Skin epidermis (tissue), 12 donors: ENCODE measurements at regions not wholly inside any gene's neighbourhood (a gene's known extent, or its start where the extent isn't known, plus 50 kb on each side); places are given as distances from the start of the nearest gene placed in this dataset.
"Not testable (repeated sequence)": the region's sequence is repeated elsewhere in the genome, so short reads cannot be mapped to it uniquely, and the experiment has no call there.

Source experiments
- H3K27ac ChIP-seq, 21 experiments: fragments of 200-600 bp; sonication (generic) in 11 of 21; one replicate each; pipeline ENCODE4 v1.5.0; 2020; ENCODE audit warnings: mild to moderate bottlenecking in 3 of 21, inconsistent platforms in 2 of 21, moderate library complexity in 2 of 21
- H3K4me3 ChIP-seq, 7 experiments: fragments of 200-600 bp; sonication (generic) in 2 of 7; one replicate each; pipeline ENCODE4 v1.5.0; 2020; ENCODE audit warnings: inconsistent platforms in 2 of 7, mild to moderate bottlenecking in 2 of 7, moderate library complexity in 1 of 7

DNA sequence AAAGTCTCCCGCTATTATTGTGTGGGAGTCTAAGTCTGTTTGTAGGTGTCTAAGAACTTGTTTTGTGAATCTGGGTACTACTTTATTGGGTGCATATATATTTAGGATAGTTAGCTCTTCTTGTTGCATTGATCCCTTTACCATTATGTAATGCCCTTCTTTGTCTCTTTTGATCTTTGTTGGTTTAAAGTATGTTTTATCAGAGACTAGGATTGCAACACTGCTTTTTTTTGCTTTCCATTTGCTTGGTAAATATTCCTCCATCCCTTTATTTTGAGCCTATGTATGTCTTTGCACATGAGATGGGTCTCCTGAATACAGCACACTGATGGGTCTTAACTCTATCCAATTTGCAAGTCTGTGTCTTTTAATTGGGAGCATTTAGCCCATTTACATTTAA is 165.2 kb downstream of the GATB start:
- not testable (repeated sequence) for H3K4me3 ChIP-seq, H3K27ac ChIP-seq

DNA sequence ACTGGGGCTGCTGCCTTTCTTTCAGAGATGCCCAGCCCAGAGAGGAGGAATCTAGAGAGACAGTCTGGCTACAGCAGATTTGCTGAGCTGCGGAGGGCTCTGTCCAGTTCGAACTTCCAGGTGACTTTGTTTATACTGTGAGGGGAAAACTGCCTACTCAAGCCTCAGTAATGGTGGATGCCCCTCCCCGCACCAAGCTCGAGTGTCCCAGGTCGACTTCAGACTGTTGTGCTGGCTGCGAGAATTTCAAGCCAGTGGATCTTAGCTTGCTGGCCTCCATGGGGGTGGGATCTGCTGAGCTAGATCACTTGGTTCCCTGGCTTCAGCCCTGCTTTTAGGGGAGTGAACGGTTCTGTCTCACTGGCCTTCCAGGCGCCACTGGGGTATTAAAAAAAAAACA is 163.1 kb downstream of the GATB start:
- H3K27ac ChIP-seq, H3K4me3 ChIP-seq: not testable (repeated sequence)

DNA sequence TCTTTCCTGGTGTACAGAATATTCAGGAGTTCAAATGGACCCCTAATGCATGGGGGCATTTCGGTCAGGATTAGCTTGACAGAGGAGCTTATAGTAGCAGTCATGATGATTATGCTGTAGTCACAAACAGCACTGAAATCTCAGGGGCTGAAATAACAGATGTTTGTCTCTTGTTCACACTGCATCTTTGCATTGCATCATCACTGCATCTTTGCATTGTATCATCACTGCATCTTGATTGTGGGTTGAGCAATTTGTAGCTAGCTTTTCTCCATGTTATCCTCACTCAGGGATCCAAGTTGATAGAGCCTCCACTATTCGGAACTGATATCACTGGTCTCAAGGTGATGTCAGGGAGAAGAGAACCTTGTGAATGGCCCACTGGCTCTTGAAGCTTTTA is 160.9 kb downstream of the GATB start:
- Histone ChIP-seq H3K27ac (no peak overlapping the region), H3K4me3 (no peak overlapping the region)

DNA sequence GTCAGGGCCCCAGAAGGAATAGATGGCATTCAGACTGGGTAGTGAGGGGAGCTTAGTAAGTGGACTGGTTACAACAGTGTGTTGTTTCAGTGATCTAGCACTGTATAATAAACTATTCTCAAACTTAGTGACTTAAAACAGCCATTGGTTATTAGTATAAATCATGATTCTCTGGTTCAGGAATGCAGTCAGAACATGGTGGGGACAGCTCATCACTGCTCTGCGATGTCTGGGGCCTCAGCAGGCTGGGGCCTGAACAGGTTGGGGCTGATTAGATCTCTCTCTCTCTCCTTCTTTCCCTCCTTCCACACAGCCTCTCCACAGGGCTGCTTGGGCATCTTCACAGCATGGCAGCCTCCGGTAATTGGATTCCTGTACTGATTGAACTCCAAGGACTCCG is 160.4 kb downstream of the GATB start:
- no peak overlapping the region for H3K27ac ChIP-seq
- no peak overlapping the region for H3K4me3 ChIP-seq

DNA sequence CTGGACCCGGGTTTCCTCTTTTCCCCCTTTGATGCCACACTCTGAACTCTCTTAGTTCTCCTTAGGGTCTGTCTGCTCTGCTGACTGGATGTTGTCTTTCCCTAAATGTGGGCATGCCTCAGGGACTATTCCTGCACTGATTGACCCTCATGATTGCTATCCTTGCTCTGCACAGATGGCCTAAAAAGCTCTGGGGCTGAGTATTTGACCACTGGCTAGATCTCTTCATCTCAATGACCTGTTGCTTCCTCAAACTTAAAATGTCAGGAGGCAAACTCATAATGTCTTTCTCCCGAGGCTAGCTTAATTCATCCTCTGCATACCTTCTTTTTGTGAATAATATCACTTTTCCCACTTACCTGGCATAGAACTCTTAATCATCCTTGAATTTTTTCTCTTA is 157.4 kb downstream of the GATB start:
- no peak overlapping the region for H3K27ac ChIP-seq
- H3K4me3 ChIP-seq = no peak overlapping the region

DNA sequence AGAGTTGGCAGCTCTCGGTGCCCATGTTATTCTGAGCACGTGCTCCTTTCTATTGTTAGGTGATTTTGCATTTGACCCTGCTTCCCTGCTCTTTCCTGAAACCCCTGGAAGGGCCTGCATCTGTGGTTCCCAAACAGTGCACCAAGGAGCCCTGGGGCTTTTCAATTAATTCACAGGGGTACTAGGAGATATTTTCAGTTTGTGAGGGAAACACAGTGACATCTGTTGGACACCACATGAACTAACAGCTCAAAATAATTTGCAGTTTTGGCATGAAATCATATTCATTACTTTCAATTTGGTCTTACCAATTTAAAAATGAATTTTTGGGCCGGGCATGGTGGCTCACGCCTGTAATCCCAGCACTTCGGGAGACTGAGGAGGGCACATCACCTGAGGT is 156.6 kb downstream of the GATB start:
- H3K4me3 ChIP-seq = no peak overlapping the region
- H3K27ac ChIP-seq = no peak overlapping the region

DNA sequence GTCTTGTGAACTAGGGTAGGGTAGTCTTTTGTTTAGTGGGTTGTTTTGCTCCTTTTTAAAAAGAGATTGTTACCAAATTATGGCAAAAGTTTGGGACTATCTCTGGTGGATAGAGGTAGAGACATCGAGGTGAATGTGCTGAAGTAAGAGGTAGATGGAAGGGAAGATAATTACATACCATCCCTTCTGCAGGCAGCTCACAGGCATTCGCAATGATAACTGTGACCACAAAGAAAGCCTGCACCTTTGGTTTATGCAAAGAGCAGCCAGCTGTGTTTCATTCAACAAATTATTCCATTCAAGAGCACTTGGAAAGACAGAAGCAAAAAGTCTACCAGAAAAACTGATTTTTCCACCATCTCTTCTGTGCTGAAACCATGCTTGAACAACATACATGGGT is 155.6 kb downstream of the GATB start:
- Histone ChIP-seq H3K4me3 (no peak overlapping the region), H3K27ac (no peak overlapping the region)

DNA sequence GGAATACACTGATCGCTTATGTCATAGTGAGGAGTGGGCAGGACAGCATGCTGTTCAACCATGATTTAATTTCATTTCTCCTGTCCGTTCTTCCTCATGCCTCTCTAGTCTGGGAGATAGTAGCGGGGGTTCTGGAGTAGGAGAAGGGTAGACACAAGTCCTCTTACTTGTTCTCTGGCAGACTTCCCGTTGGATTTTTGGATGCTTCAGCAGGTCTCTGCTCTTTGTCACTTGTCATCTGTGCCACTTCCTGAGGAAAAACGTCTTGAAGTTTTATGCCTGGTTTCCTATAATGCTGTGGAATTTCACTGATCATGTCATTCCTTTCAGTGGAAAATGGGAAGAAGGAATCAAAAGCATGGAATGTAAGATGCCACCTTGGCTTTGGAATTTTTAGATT is 154.7 kb downstream of the GATB start:
- Histone ChIP-seq H3K27ac (no peak overlapping the region), H3K4me3 (no peak overlapping the region)

DNA sequence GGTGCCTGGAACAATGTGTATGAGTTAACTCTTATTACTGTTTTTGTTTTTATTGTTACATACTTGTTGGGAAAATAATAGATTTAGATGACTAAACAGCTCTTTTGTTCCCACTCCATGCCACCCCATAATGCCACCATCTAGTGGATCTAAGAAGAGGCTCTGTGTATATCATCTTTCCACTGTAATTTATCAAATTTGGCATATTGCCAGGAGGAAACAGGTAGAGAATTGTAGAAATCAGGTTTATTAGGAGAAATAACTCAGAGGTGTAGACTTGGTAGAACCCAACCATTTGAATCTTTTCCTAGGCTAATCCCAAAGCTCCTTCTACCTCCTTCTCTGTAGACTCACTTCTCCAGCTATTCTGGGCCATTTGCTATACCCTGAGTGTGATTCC is 150.6 kb downstream of the GATB start:
- Histone ChIP-seq H3K4me3 (no peak overlapping the region), H3K27ac (no peak overlapping the region)

DNA sequence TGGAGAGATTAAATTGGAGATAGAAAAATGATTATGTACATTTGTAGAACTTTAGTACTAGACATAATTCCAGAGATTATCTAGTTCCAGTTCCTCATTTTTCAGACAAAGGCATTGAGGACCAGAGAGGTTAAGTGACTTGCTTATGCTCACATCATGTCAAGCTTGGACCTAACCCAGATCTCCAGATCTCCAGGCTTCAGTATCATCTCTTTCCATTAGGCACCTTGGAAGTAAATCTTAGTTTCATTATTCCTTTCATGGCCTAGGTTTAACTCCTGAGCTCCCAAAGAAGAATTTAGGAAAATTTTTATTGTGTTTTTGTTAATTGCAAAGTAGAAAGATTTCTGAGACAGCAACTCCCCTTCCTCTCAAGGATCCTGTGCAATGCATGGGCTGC is 148.8 kb downstream of the GATB start:
- Histone ChIP-seq H3K27ac (no peak overlapping the region), H3K4me3 (no peak overlapping the region)

DNA sequence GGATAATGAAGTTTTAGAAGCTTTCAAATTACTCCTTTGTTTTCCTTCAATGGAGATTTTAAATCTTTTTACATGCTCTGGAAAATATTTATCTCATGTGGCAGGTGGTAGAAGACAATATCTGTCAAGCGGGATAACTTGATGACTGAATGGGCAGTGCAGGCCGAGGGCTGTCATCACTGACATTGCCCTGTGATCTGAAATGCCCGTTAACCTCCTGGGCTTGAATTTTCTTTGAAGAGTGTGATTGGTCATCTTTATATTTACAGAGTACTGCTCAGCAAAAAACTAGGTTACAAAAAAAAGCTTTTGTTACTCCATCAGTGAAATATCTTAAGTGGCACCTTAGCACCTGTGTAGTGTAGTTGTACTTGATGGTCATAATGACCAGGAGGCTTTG is 147.5 kb downstream of the GATB start:
- no peak overlapping the region for H3K4me3 ChIP-seq
- no peak overlapping the region for H3K27ac ChIP-seq

DNA sequence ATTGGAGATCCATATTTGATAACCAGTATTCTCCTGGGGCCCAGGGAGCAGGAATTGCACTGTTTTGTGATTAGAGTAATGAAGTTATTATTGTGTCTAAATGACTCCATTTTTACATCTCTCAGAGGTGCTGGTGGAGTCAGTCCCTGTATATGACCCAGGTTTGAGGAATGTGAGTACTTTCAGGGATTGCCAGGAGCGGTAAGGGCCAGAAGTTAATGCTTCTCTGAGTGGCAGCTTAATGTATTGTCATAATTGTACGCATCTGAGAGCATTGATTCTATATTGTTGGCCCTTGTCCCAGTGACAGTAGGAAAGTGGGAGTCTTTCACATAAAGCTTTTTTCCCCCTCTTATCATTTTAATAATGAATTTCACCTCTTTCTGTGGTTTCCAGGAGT is 146.2 kb downstream of the GATB start:
- H3K27ac ChIP-seq = no peak overlapping the region
- H3K4me3 ChIP-seq = no peak overlapping the region

DNA sequence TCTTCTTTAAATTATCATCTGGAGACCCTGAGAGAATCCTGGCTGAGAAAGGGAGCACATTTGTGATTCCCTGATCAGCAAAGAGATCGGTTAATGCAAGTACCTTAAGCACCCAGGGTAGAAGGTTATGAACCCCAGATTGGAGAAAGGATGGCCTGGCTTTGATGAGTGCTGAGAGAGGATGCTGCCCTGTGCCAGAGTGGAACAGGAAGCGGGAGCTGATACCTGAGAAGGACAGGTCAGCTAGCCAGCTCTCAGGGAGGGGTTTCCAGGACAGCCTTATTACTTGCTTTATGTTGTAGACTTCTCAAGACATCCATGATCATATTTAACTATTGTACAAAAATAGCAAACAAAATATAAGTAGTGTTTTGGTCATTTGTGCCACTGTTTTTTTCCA is 141.9 kb downstream of the GATB start:
- H3K27ac ChIP-seq = no peak overlapping the region
- H3K4me3 ChIP-seq = no peak overlapping the region

DNA sequence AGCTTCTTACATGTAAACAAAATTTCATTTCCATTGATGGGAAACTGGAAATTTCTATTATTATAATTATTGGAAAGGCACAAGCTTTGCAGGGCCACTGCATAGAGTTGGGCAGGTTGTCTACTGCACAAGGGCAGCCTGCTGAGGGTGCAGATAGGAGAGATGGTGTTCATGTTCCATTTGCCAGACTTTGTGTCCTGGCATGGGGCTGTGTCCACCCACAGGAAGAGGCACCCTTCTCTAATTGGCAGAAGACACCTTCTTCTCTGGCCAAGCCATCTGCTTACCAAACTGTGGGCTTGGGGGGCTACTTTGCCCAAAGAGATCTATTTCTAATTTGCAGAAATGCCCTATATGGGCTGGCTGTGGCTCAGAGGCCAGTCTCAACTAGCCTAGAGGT is 140.7 kb downstream of the GATB start:
- Histone ChIP-seq H3K27ac (no peak overlapping the region), H3K4me3 (no peak overlapping the region)
